Trophoblast cell (in vitro differentiated cells and primary cell): ENCODE measurements at regions not wholly inside any gene's neighbourhood (a gene's known extent, or its start where the extent isn't known, plus 50 kb on each side); places are given as distances from the start of the nearest gene placed in this dataset.

ENCODE experiments used
- DNase-seq, 2 donors: peaks; one replicate each; pipeline ENCODE4 v3.0.0-alpha.2; 2016
- H2AFZ ChIP-seq: 2 replicates; pipeline ENCODE4 v1.6.1; 2013; ENCODE audit warnings: low read length, moderate library complexity, mild to moderate bottlenecking; ENCODE audit not compliant: insufficient read depth, poor library complexity
- H2AK5ac ChIP-seq: 2 replicates; pipeline ENCODE4 v1.6.1; 2013; ENCODE audit warnings: mild to moderate bottlenecking, low read length
- H2BK120ac ChIP-seq: 2 replicates; pipeline ENCODE4 v1.6.1; 2013; ENCODE audit warnings: low read length, mild to moderate bottlenecking, moderate library complexity; ENCODE audit not compliant: insufficient read depth, poor library complexity
- H2BK12ac ChIP-seq: 2 replicates; pipeline ENCODE4 v1.6.1; 2013; ENCODE audit warnings: mild to moderate bottlenecking, low read length, moderate library complexity
- H2BK5ac ChIP-seq: 2 replicates; pipeline ENCODE4 v1.6.1; 2013; ENCODE audit warnings: low read length, low read depth, moderate library complexity, mild to moderate bottlenecking; ENCODE audit not compliant: poor library complexity
- H3K14ac ChIP-seq: 2 replicates; pipeline ENCODE4 v1.6.1; 2013; ENCODE audit warnings: mild to moderate bottlenecking, low read length
- H3K18ac ChIP-seq: 2 replicates; pipeline ENCODE4 v1.6.1; 2013; ENCODE audit warnings: mild to moderate bottlenecking, low read length
- H3K23ac ChIP-seq: 2 replicates; pipeline ENCODE4 v1.6.1; 2013; ENCODE audit warnings: low read length
- H3K27ac ChIP-seq: 2 replicates; pipeline ENCODE4 v1.5.1; 2013; ENCODE audit warnings: low read depth, mild to moderate bottlenecking, inconsistent platforms, low read length, moderate library complexity
- H3K27me3 ChIP-seq: 2 replicates; pipeline ENCODE4 v1.6.1; 2013; ENCODE audit warnings: inconsistent platforms, mild to moderate bottlenecking, low read length, moderate library complexity; ENCODE audit not compliant: insufficient read depth
- H3K36me3 ChIP-seq, 2 experiments: 1 replicate in 1 of 2; 2 replicates in 1 of 2; pipeline ENCODE4 v1.6.1; 2013; ENCODE audit warnings: low read length in 2 of 2, mild to moderate bottlenecking in 2 of 2, moderate library complexity in 1 of 2; ENCODE audit not compliant: insufficient read depth in 2 of 2, control insufficient read depth in 1 of 2
- H3K4ac ChIP-seq: 2 replicates; pipeline ENCODE4 v1.6.1; 2013; ENCODE audit warnings: low read depth, mild to moderate bottlenecking, low read length, moderate library complexity
- H3K4me1 ChIP-seq, 2 experiments: 1 replicate in 1 of 2; 2 replicates in 1 of 2; pipeline ENCODE4 v1.6.1; 2013; ENCODE audit warnings: low read length in 2 of 2, mild to moderate bottlenecking in 2 of 2, moderate library complexity in 1 of 2; ENCODE audit not compliant: insufficient read depth in 2 of 2, control insufficient read depth in 1 of 2
- H3K4me2 ChIP-seq: 2 replicates; pipeline ENCODE4 v1.6.1; 2013; ENCODE audit warnings: inconsistent platforms, mild to moderate bottlenecking, low read length, moderate library complexity
- H3K4me3 ChIP-seq: 2 replicates; pipeline ENCODE4 v1.5.1; 2013; ENCODE audit warnings: mild to moderate bottlenecking, low read depth, low read length, inconsistent platforms
- H3K79me1 ChIP-seq: one replicate; pipeline ENCODE4 v1.6.1; 2013; ENCODE audit warnings: low read length
- H3K79me2 ChIP-seq: 2 replicates; pipeline ENCODE4 v1.6.1; 2013; ENCODE audit warnings: low read length, mild to moderate bottlenecking; ENCODE audit not compliant: control insufficient read depth, insufficient read depth, poor library complexity
- H3K9ac ChIP-seq: 2 replicates; pipeline ENCODE4 v1.6.1; 2013; ENCODE audit warnings: mild to moderate bottlenecking, low read length
- H3K9me3 ChIP-seq: 2 replicates; pipeline ENCODE4 v1.6.1; 2013; ENCODE audit warnings: low read depth, mild to moderate bottlenecking, control low read depth, inconsistent platforms, low read length; ENCODE audit not compliant: insufficient read depth
- H4K12ac ChIP-seq: 2 replicates; pipeline ENCODE4 v1.6.1; 2013; ENCODE audit warnings: low read depth, mild to moderate bottlenecking, low read length, moderate library complexity
- H4K8ac ChIP-seq: 2 replicates; pipeline ENCODE4 v1.6.1; 2013; ENCODE audit warnings: low read depth, mild to moderate bottlenecking, low read length, moderate library complexity
- H4K91ac ChIP-seq: one replicate; pipeline ENCODE4 v1.6.1; 2013; ENCODE audit warnings: low read depth, mild to moderate bottlenecking, low read length, moderate library complexity
- WGBS: extraction: QIAGEN DNeasy Blood & Tissue Kit; methylation state at CpG from one replicate; pipeline ENCODE4 v1.1.7; 2013; ENCODE audit warnings: missing lambda C conversion rate; ENCODE audit not compliant: insufficient read length, insufficient coverage; ENCODE audit errors: extremely low coverage; 5-methylcytosine and 5-hydroxymethylcytosine counted together

DNA sequence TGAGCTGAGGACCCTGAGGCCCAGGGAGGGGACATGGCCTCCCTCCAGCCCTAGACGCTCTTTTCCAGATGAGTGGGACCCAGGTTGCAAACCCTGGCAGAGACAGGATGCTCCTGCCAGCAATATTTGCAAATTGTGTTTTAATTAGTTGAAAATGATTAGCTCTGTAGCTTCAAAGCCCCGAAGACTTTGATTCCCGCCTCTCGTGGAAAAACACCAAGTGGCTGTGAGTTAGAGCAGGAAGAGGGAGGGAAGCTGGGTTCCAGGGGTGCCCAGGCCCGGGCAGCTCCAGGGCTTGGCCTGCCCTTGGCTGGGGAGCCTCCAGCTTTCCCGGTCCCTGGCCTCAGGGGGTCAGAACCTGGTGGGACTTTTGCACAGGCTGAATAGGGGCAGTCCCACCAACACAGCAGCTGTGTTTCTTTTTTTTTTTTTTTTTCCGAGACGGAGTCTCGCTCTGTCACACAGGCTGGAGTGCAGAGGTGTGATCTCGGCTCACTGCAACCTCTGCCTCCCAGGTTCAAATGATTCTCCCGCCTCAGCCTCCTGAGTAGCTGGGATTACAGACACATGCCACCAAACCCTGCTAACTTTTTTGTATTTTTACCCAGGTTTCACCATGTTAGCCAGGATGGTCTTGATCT, 101.6 kb upstream of the RTL6 start:
- no peak for DNase-seq
- H3K18ac ChIP-seq, result no peak overlapping the region
- no peaks in the 10 kb centered on the region for H3K79me1 ChIP-seq
- H3K4me3 ChIP-seq, result no peak overlapping the region
- H3K9ac ChIP-seq, result no peak overlapping the region
- no peak overlapping the region for H3K23ac ChIP-seq
- no peak overlapping the region for H3K27ac ChIP-seq
- H3K4ac ChIP-seq, result no peak overlapping the region
- no peak overlapping the region for H2AFZ ChIP-seq
- no peaks in the 10 kb centered on the region for H3K4me1 ChIP-seq
- no peaks in the 10 kb centered on the region for H3K9me3 ChIP-seq
- H3K79me2 ChIP-seq, result no peaks in the 10 kb centered on the region
- no peak overlapping the region for H3K14ac ChIP-seq
- no peak overlapping the region for H4K8ac ChIP-seq
- no peak overlapping the region for H3K4me2 ChIP-seq
- no peak overlapping the region for H4K91ac ChIP-seq
- H3K36me3 ChIP-seq, result no peaks in the 10 kb centered on the region
- no peak overlapping the region for H2BK5ac ChIP-seq
- H2BK120ac ChIP-seq, result no peak overlapping the region
- H2BK12ac ChIP-seq, result no peak overlapping the region
- no peak overlapping the region for H4K12ac ChIP-seq
- WGBS, result no CpG with 5 or more reads among the region's 11 CpGs
- H3K27me3 ChIP-seq, result no peaks in the 10 kb centered on the region
- no peak overlapping the region for H2AK5ac ChIP-seq

DNA sequence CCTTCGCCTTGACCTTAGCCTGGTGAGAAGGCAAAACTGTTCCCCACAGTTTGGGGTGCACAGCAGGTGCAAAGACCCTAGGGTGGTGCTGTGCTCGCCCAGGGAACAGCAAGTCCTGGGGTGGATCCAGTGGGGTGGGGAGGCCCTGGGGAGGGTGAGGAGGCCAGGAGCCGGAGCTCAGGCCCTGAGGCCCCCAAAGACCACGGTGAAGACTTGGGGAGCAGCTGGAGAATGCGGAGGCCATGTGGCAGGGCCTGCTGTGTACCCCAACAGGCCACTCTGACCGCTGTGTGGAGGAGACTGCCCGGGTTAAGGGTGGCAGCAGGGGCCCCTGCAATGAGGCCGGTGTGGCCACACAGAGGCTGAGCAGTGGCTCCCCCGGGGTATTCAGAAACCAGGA, 101.1 kb upstream of the RTL6 start:
- no peak overlapping the region for H3K18ac ChIP-seq
- no peak overlapping the region for H2BK120ac ChIP-seq
- H3K79me2 ChIP-seq, result no peaks in the 10 kb centered on the region
- H3K4me2 ChIP-seq, result no peak overlapping the region
- H4K12ac ChIP-seq, result no peak overlapping the region
- H3K4me1 ChIP-seq, result no peaks in the 10 kb centered on the region
- H3K9me3 ChIP-seq, result no peaks in the 10 kb centered on the region
- no peak overlapping the region for H4K91ac ChIP-seq
- no peak overlapping the region for H3K23ac ChIP-seq
- H3K79me1 ChIP-seq, result no peaks in the 10 kb centered on the region
- H3K9ac ChIP-seq, result no peak overlapping the region
- no peaks in the 10 kb centered on the region for H3K36me3 ChIP-seq
- no peak overlapping the region for H3K4ac ChIP-seq
- no peak for DNase-seq
- H3K4me3 ChIP-seq, result no peak overlapping the region
- no CpG with 5 or more reads among the region's 9 CpGs for WGBS
- H2AFZ ChIP-seq, result no peak overlapping the region
- no peaks in the 10 kb centered on the region for H3K27me3 ChIP-seq
- H4K8ac ChIP-seq, result no peak overlapping the region
- no peak overlapping the region for H2AK5ac ChIP-seq
- H3K27ac ChIP-seq, result no peak overlapping the region
- no peak overlapping the region for H3K14ac ChIP-seq
- no peak overlapping the region for H2BK5ac ChIP-seq
- no peak overlapping the region for H2BK12ac ChIP-seq

DNA sequence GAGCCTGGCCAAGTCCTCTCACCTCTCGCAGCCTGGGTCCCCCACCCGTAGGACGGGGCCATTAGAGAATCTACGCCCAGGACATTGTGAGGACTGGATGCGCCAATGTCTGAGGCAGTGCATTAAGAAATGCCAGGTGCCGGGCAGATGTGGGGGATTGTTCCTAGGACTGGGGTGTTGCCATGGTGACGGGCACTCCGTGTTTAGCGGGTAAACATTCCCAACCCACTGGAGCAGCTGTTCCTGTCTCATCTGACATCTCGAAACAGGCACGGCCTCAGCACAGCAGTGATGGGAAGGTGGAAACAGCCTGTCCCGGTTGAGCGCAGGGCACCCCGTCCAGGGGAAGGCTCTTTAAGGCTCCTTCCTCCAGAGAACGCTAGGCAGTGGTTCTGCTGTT, 99.6 kb upstream of the RTL6 start:
- H3K4me3 ChIP-seq, result no peak overlapping the region
- no peak overlapping the region for H2BK120ac ChIP-seq
- no peak overlapping the region for H3K4ac ChIP-seq
- H2AK5ac ChIP-seq, result no peak overlapping the region
- no peaks in the 10 kb centered on the region for H3K79me1 ChIP-seq
- H3K4me2 ChIP-seq, result no peak overlapping the region
- no peak overlapping the region for H4K12ac ChIP-seq
- DNase-seq, result no peak
- H4K8ac ChIP-seq, result no peak overlapping the region
- no peaks in the 10 kb centered on the region for H3K9me3 ChIP-seq
- no peaks in the 10 kb centered on the region for H3K79me2 ChIP-seq
- H3K18ac ChIP-seq, result no peak overlapping the region
- no peak overlapping the region for H3K14ac ChIP-seq
- no peak overlapping the region for H3K9ac ChIP-seq
- H2BK5ac ChIP-seq, result no peak overlapping the region
- no peaks in the 10 kb centered on the region for H3K4me1 ChIP-seq
- H2BK12ac ChIP-seq, result no peak overlapping the region
- no peak overlapping the region for H4K91ac ChIP-seq
- H3K27me3 ChIP-seq, result no peaks in the 10 kb centered on the region
- no peak overlapping the region for H2AFZ ChIP-seq
- no peak overlapping the region for H3K27ac ChIP-seq
- H3K36me3 ChIP-seq, result no peaks in the 10 kb centered on the region
- no peak overlapping the region for H3K23ac ChIP-seq
- no CpG with 5 or more reads among the region's 15 CpGs for WGBS

DNA sequence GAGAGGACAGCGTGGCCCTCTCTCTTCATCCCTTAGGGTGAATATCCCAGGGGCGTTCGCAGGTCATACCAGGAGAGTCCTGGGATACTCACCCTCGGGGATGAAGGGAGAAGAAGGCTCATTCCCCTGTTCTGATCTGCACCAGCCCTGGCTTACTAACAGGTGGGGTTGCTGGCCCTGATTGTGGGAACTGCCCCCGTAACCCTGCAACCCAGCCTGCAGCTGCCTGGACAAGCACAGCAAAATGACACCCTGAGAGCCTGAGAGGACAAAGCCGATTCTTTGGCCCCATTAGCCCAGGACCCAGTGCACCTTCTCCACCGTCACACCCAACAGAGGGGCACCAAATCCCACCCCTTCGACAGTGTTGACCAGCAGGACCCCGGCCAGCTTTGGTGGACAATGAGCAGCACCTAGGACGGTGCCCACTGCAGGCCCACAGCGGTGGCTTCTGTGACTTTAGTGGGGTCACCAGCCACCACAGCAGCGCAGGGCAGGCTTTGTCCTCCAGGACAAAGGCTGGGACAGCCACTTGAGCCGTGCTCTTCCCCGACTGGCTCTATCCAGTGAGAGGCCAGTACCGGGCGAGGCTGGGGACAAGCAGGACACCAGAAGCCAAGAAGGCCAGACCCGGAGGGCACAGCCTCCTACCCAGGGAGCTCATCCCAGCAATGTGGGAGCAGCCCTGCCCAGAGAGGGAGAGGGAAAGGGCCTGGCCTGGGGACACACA, 98.5 kb upstream of the RTL6 start:
- Histone ChIP-seq H4K8ac (no peak overlapping the region), H3K27me3 (no peaks in the 10 kb centered on the region), H3K4me3 (no peak overlapping the region), H2AK5ac (no peak overlapping the region), H4K12ac (no peak overlapping the region), H3K4ac (no peak overlapping the region), H3K36me3 (no peaks in the 10 kb centered on the region), H3K4me1 (no peaks in the 10 kb centered on the region), H2BK120ac (no peak overlapping the region), H3K23ac (no peak overlapping the region), H2BK5ac (no peak overlapping the region), H3K79me1 (no peaks in the 10 kb centered on the region), H3K14ac (no peak overlapping the region), H3K79me2 (no peaks in the 10 kb centered on the region), H3K27ac (no peak overlapping the region), H3K9me3 (peaks cover 2% of the 10 kb centered on the region), H2BK12ac (no peak overlapping the region), H3K4me2 (no peak overlapping the region), H3K18ac (no peak overlapping the region), H2AFZ (no peak overlapping the region), H4K91ac (no peak overlapping the region), H3K9ac (no peak overlapping the region)
- WGBS, result no CpG with 5 or more reads among the region's 17 CpGs
- no peak for DNase-seq
